A204.1 (cell line): ENCODE measurements at regions not wholly inside any gene's neighbourhood (a gene's known extent, or its start where the extent isn't known, plus 50 kb on each side); places are given as distances from the start of the nearest gene placed in this dataset.
"Not testable (repeated sequence)": the region's sequence is repeated elsewhere in the genome, so short reads cannot be mapped to it uniquely, and the experiment has no call there.

ENCODE experiments used
- FAIRE-seq: peaks from 2 replicates; lab custom pipeline; 2012; peaks lifted over from hg19 to GRCh38; lab: Jason Lieb, UNC

- FAIRE-seq = no peak
Measured at GRCh38 chr3:75242012-75242735, 422.0 kb upstream of the FRG2C start.

- no peak for FAIRE-seq
Measured at GRCh38 chr3:75248974-75249373, 415.2 kb upstream of the FRG2C start.

GRCh38 chr3:75254685-75255084 is 409.4 kb upstream of the FRG2C start:
- FAIRE-seq = no peak

GRCh38 chr3:75258825-75259683 is 405.1 kb upstream of the FRG2C start:
- FAIRE-seq = peak; percentile 98

- FAIRE-seq = not testable (repeated sequence)
Measured at GRCh38 chr3:75260975-75261374, 403.2 kb upstream of the FRG2C start.

- no peak for FAIRE-seq
Measured at GRCh38 chr3:75262661-75263060, 401.5 kb upstream of the FRG2C start.

- FAIRE-seq = no peak
Measured at GRCh38 chr3:75265897-75266296, 398.2 kb upstream of the FRG2C start.

GRCh38 chr3:75268576-75268975 is 395.6 kb upstream of the FRG2C start:
- not testable (repeated sequence) for FAIRE-seq

- not testable (repeated sequence) for FAIRE-seq
Measured at GRCh38 chr3:75272237-75272636, 391.9 kb upstream of the FRG2C start.

- FAIRE-seq = no peak
Measured at GRCh38 chr3:75272691-75273090, 391.4 kb upstream of the FRG2C start.

GRCh38 chr3:75285531-75286148 is 378.5 kb upstream of the FRG2C start:
- FAIRE-seq = not testable (repeated sequence)

GRCh38 chr3:75288972-75289574 is 375.1 kb upstream of the FRG2C start:
- not testable (repeated sequence) for FAIRE-seq

- FAIRE-seq = no peak
Measured at GRCh38 chr3:75294124-75294523, 370.0 kb upstream of the FRG2C start.

- no peak for FAIRE-seq
Measured at GRCh38 chr3:75295013-75295412, 369.1 kb upstream of the FRG2C start.

GRCh38 chr3:75296858-75297257 is 367.3 kb upstream of the FRG2C start:
- FAIRE-seq = no peak

GRCh38 chr3:75300606-75301005 is 363.5 kb upstream of the FRG2C start:
- no peak for FAIRE-seq

- not testable (repeated sequence) for FAIRE-seq
Measured at GRCh38 chr3:75301050-75301449, 363.1 kb upstream of the FRG2C start.

- FAIRE-seq = no peak
Measured at GRCh38 chr3:75303741-75304140, 360.4 kb upstream of the FRG2C start.

- FAIRE-seq = no peak
Measured at GRCh38 chr3:75305901-75306300, 358.2 kb upstream of the FRG2C start.

GRCh38 chr3:75311306-75311705 is 352.8 kb upstream of the FRG2C start:
- not testable (repeated sequence) for FAIRE-seq

- not testable (repeated sequence) for FAIRE-seq
Measured at GRCh38 chr3:75312469-75312868, 351.7 kb upstream of the FRG2C start.

- FAIRE-seq = not testable (repeated sequence)
Measured at GRCh38 chr3:75319776-75320175, 344.4 kb upstream of the FRG2C start.

GRCh38 chr3:75320369-75320768 is 343.8 kb upstream of the FRG2C start:
- no peak for FAIRE-seq
